GM23338 (cell line): ENCODE measurements at regions not wholly inside any gene's neighbourhood (a gene's known extent, or its start where the extent isn't known, plus 50 kb on each side); places are given as distances from the start of the nearest gene placed in this dataset.

Experiments
- ATAC-seq: fragments of 200-7000 bp; cut with Tn5 transposase; 3 replicates; pipeline ENCODE4 v1.9.1; 2020
- DNase-seq: peaks from one replicate; pipeline ENCODE4 v3.0.0-alpha.2; 2015; ENCODE audit warnings: low spot score
- H2AFZ ChIP-seq: fragments of 200-600 bp; sonication (generic); 2 replicates; pipeline ENCODE4 v1.8.0; 2016; ENCODE audit warnings: antibody characterized with exemption, mild to moderate bottlenecking, moderate library complexity
- H3F3A ChIP-seq: fragments of 200-600 bp; sonication (generic); replicated peaks from 2 replicates; pipeline ENCODE4 v1.8.0; 2017; ENCODE audit warnings: antibody characterized with exemption, mixed run types, low read depth
- H3K27ac ChIP-seq: fragments of 200-600 bp; sonication (generic); 2 replicates; pipeline ENCODE4 v1.6.1; 2016; ENCODE audit warnings: low read depth
- H3K27me3 ChIP-seq: fragments of 200-600 bp; sonication (generic); 2 replicates; pipeline ENCODE4 v1.8.0; 2016; ENCODE audit warnings: mild to moderate bottlenecking, mixed run types, moderate library complexity; ENCODE audit not compliant: insufficient read depth
- H3K36me3 ChIP-seq: fragments of 200-600 bp; sonication (generic); 2 replicates; pipeline ENCODE4 v1.8.0; 2016; ENCODE audit warnings: mild to moderate bottlenecking; ENCODE audit not compliant: insufficient read depth
- H3K4me1 ChIP-seq: fragments of 200-600 bp; sonication (generic); 2 replicates; pipeline ENCODE4 v1.8.0; 2016; ENCODE audit warnings: mild to moderate bottlenecking, moderate library complexity; ENCODE audit not compliant: insufficient read depth
- H3K4me2 ChIP-seq: fragments of 200-600 bp; sonication (generic); 2 replicates; pipeline ENCODE4 v1.7.1; 2017; ENCODE audit warnings: mixed run types
- H3K4me3 ChIP-seq: fragments of 200-600 bp; sonication (generic); 2 replicates; pipeline ENCODE4 v1.6.1; 2016; ENCODE audit warnings: mixed run types
- H3K79me2 ChIP-seq: fragments of 200-600 bp; sonication (generic); replicated peaks from 2 replicates; pipeline ENCODE4 v1.8.0; 2017; ENCODE audit warnings: mild to moderate bottlenecking; ENCODE audit not compliant: insufficient read depth
- H3K9me2 ChIP-seq: fragments of 200-600 bp; sonication (generic); 2 replicates; pipeline ENCODE4 v1.8.0; 2017; ENCODE audit not compliant: insufficient read depth
- H4K20me1 ChIP-seq: fragments of 200-600 bp; sonication (generic); replicated peaks from 2 replicates; pipeline ENCODE4 v1.8.0; 2017; ENCODE audit warnings: mild to moderate bottlenecking; ENCODE audit not compliant: insufficient read depth
- H3K27ac Mint-ChIP-seq: 2 replicates; pipeline ENCODE4 v1.8.0; 2020; ENCODE audit warnings: inconsistent platforms, mild to moderate bottlenecking, moderate library complexity, mixed read lengths
- H3K27me3 Mint-ChIP-seq: 3 replicates; pipeline ENCODE4 v1.8.0; 2022; ENCODE audit warnings: low read depth, mild to moderate bottlenecking, moderate library complexity, mixed read lengths, inconsistent platforms; ENCODE audit not compliant: insufficient read depth, poor library complexity
- H3K36me3 Mint-ChIP-seq: 3 replicates; pipeline ENCODE4 v1.8.0; 2021; ENCODE audit warnings: low read depth, mild to moderate bottlenecking, inconsistent platforms, moderate library complexity, mixed read lengths
- H3K4me1 Mint-ChIP-seq: 3 replicates; pipeline ENCODE4 v1.8.0; 2020; ENCODE audit warnings: mild to moderate bottlenecking, inconsistent platforms, mixed read lengths
- H3K4me3 Mint-ChIP-seq: 3 replicates; pipeline ENCODE4 v1.8.0; 2021; ENCODE audit warnings: moderate library complexity, mild to moderate bottlenecking, inconsistent platforms, mixed read lengths
- H3K9me3 Mint-ChIP-seq: 3 replicates; pipeline ENCODE4 v1.8.0; 2020; ENCODE audit warnings: moderate library complexity, mild to moderate bottlenecking, inconsistent platforms, mixed read lengths
- CREB1 ChIP-seq: fragments of 250-450 bp; sonication (Bioruptor Pico); IDR thresholded peaks from 2 replicates; pipeline ENCODE4 v1.5.0; 2020; ENCODE audit warnings: low read depth, mild to moderate bottlenecking, moderate library complexity
- JUNB ChIP-seq: IDR thresholded peaks from one replicate; pipeline ENCODE4 v1.6.1; 2016; ENCODE audit warnings: antibody characterized with exemption; ENCODE audit not compliant: unreplicated experiment
- STAT1 ChIP-seq: IDR thresholded peaks from one replicate; pipeline ENCODE4 v1.6.1; 2016; ENCODE audit warnings: antibody characterized with exemption; ENCODE audit not compliant: unreplicated experiment
- ZNF331 ChIP-seq: fragments of 250-450 bp; sonication (Bioruptor Pico); IDR thresholded peaks from 2 replicates; pipeline ENCODE4 v1.5.0; 2020; ENCODE audit warnings: low read depth, mild to moderate bottlenecking, moderate library complexity
- TF ChIP-seq, protein P1 (sequence below): fragments of 250-450 bp; sonication (Bioruptor Pico); IDR thresholded peaks from 2 replicates; pipeline ENCODE4 v1.5.0; 2020; ENCODE audit warnings: mild to moderate bottlenecking, moderate library complexity
- TF ChIP-seq, protein P2 (sequence below): IDR thresholded peaks from 2 replicates; pipeline ENCODE4 v1.6.1; 2016; ENCODE audit warnings: antibody characterized with exemption

- TF ChIP-seq, protein P1, sequence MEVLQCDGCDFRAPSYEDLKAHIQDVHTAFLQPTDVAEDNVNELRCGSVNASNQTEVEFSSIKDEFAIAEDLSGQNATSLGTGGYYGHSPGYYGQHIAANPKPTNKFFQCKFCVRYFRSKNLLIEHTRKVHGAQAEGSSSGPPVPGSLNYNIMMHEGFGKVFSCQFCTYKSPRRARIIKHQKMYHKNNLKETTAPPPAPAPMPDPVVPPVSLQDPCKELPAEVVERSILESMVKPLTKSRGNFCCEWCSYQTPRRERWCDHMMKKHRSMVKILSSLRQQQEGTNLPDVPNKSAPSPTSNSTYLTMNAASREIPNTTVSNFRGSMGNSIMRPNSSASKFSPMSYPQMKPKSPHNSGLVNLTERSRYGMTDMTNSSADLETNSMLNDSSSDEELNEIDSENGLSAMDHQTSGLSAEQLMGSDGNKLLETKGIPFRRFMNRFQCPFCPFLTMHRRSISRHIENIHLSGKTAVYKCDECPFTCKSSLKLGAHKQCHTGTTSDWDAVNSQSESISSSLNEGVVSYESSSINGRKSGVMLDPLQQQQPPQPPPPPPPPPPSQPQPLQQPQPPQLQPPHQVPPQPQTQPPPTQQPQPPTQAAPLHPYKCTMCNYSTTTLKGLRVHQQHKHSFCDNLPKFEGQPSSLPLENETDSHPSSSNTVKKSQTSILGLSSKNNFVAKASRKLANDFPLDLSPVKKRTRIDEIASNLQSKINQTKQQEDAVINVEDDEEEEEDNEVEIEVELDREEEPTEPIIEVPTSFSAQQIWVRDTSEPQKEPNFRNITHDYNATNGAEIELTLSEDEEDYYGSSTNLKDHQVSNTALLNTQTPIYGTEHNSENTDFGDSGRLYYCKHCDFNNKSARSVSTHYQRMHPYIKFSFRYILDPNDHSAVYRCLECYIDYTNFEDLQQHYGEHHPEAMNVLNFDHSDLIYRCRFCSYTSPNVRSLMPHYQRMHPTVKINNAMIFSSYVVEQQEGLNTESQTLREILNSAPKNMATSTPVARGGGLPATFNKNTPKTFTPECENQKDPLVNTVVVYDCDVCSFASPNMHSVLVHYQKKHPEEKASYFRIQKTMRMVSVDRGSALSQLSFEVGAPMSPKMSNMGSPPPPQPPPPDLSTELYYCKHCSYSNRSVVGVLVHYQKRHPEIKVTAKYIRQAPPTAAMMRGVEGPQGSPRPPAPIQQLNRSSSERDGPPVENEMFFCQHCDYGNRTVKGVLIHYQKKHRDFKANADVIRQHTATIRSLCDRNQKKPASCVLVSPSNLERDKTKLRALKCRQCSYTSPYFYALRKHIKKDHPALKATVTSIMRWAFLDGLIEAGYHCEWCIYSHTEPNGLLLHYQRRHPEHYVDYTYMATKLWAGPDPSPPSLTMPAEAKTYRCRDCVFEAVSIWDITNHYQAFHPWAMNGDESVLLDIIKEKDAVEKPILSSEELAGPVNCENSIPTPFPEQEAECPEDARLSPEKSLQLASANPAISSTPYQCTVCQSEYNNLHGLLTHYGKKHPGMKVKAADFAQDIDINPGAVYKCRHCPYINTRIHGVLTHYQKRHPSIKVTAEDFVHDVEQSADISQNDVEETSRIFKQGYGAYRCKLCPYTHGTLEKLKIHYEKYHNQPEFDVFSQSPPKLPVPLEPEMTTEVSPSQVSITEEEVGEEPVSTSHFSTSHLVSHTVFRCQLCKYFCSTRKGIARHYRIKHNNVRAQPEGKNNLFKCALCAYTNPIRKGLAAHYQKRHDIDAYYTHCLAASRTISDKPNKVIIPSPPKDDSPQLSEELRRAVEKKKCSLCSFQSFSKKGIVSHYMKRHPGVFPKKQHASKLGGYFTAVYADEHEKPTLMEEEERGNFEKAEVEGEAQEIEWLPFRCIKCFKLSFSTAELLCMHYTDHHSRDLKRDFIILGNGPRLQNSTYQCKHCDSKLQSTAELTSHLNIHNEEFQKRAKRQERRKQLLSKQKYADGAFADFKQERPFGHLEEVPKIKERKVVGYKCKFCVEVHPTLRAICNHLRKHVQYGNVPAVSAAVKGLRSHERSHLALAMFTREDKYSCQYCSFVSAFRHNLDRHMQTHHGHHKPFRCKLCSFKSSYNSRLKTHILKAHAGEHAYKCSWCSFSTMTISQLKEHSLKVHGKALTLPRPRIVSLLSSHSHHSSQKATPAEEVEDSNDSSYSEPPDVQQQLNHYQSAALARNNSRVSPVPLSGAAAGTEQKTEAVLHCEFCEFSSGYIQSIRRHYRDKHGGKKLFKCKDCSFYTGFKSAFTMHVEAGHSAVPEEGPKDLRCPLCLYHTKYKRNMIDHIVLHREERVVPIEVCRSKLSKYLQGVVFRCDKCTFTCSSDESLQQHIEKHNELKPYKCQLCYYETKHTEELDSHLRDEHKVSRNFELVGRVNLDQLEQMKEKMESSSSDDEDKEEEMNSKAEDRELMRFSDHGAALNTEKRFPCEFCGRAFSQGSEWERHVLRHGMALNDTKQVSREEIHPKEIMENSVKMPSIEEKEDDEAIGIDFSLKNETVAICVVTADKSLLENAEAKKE (CRISPR knock-in tag), result no peak
- TF ChIP-seq, protein P2, sequence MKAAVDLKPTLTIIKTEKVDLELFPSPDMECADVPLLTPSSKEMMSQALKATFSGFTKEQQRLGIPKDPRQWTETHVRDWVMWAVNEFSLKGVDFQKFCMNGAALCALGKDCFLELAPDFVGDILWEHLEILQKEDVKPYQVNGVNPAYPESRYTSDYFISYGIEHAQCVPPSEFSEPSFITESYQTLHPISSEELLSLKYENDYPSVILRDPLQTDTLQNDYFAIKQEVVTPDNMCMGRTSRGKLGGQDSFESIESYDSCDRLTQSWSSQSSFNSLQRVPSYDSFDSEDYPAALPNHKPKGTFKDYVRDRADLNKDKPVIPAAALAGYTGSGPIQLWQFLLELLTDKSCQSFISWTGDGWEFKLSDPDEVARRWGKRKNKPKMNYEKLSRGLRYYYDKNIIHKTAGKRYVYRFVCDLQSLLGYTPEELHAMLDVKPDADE, result no peak
- TF ChIP-seq JUNB (no peak), CREB1 (CRISPR knock-in tag) (no peak), STAT1 (no peak), ZNF331 (CRISPR knock-in tag) (no peak)
- Mint-ChIP-seq H3K36me3 (no peaks in the 10 kb centered on the region; the same call in 2 of the 3 replicates), H3K4me3 (no peak overlapping the region), H3K4me1 (peaks cover 3% of the 10 kb centered on the region; the same call in 1 of the 3 replicates), H3K27me3 (peaks cover 7% of the 10 kb centered on the region), H3K9me3 (peaks cover 6% of the 10 kb centered on the region; the same call in 2 of the 3 replicates), H3K27ac (no peak overlapping the region)
- Histone ChIP-seq H3K36me3 (no peaks in the 10 kb centered on the region), H3K27me3 (no peaks in the 10 kb centered on the region), H2AFZ (no peak overlapping the region), H4K20me1 (no peaks in the 10 kb centered on the region), H3K9me2 (no peaks in the 10 kb centered on the region), H3K27ac (no peak overlapping the region), H3K4me1 (no peaks in the 10 kb centered on the region), H3K4me3 (no peak overlapping the region), H3K79me2 (no peaks in the 10 kb centered on the region), H3F3A (no peaks in the 10 kb centered on the region), H3K4me2 (no peak overlapping the region)
- DNase-seq (no peak), ATAC-seq (no peak)
Observed at GRCh38 chr16:86868786-86869185, 290.4 kb downstream of the FOXL1 start.
